ENCODE measurements at regions not wholly inside any gene's neighbourhood (a gene's known extent, or its start where the extent isn't known, plus 50 kb on each side); places are given as distances from the start of the nearest gene placed in this dataset.

- no peak for TF ChIP-seq CTCF (conservative IDR thresholded peaks at IDR 0.05; ENCODE audit: low read depth, low read length)
- no peak for TF ChIP-seq EZH2 (IDR thresholded peaks at IDR 0.05; ENCODE audit: low read length, unreplicated experiment)
Observed at GRCh38 chr11:122285070-122285988, 169.3 kb upstream of the BLID start.

Data from PC-3 (cell line).